HuH-7.5 (cell line): ENCODE measurements at regions not wholly inside any gene's neighbourhood (a gene's known extent, or its start where the extent isn't known, plus 50 kb on each side); places are given as distances from the start of the nearest gene placed in this dataset.
"Not testable (repeated sequence)": the region's sequence is repeated elsewhere in the genome, so short reads cannot be mapped to it uniquely, and the experiment has no call there.

Experiments used
- DNase-seq: peaks from one replicate; pipeline ENCODE4 v3.0.0; 2011; ENCODE audit warnings: low spot score

DNA sequence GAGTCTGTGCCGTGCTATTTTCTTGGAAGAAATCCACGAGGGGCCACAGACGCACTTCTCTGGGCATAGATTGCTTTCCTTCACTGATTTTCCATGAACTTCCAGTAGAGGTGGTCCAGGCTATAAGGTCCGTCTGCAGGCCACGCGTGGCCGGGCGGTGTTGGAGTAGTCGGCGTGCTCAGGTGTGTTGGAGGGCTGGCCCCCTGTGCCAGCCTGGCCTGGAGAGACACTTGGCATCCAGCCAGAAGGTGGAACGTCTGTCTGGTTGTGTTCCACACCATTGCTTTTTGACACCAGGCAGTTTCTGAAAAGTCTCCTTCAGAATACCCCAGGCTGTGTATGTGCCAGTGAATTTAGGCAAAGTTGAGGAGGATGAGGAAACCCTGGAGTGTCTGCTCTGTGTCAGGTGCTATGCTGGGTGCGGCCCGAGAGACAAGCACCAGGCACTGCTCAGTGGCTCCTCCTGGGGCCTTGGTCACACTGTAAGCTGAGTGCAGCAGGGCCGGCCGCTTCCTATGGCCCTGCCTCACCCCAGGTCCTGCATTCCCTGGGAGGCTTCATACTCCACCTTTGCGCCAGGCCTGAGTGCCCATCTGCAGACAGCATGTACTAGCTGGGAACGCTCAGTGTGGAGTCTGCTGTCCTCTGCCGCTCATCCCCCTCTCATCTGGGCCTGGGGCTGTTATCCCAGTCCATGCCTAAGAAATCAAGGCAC lies 52.1 kb upstream of the TAMM41 start:
- no peak for DNase-seq

DNA sequence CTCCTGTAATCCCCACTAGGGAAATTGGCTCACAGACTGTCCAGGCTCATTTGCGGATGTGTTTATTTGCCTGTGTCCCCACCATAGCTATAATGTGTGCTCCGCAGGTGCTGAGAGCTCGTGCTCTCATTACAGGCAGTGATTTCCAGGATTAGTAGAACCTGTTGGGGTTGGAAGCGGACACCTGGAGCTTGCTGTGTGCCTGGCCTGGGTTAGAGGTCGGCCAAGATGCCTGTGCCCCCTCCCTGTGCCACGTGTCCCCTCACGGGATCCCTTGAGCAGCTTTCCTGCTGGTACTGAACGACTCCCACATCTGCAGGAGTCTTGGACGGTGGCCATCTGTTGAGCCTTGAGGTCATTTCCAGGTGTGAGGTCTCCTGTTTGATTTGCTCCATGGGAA lies 52.7 kb upstream of the TAMM41 start:
- DNase-seq, result not testable (repeated sequence)

GRCh38 chr3:11899826-11900225 lies 53.1 kb upstream of the TAMM41 start:
- no peak for DNase-seq

- DNase-seq, result no peak
Observed at GRCh38 chr3:11900824-11901223, 54.1 kb upstream of the TAMM41 start.

GRCh38 chr3:11901286-11901875 lies 54.7 kb upstream of the TAMM41 start:
- no peak for DNase-seq

GRCh38 chr3:11903047-11903446 lies 56.4 kb upstream of the TAMM41 start:
- DNase-seq, result no peak

GRCh38 chr3:11903447-11903846 lies 56.8 kb upstream of the TAMM41 start:
- no peak for DNase-seq

DNA sequence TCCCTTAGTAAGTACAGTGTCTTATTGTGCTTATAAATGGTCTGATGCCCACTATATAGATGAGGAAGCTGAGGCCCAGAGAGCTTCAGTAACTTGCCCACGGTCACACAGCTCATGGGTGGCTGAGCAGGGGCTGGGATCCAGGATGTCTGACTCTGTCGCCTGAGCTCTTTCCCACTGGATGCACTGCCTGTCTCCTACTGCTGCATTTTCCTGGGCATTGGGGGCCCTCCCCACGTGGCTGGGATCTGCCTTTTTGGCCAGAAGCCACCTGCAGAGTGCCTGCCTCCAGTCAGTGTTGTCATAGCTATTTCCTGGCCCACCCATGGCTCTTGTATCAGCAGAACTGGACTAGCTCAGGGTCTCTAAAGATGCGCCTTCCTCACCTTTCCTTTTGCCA lies 57.5 kb upstream of the TAMM41 start:
- no peak for DNase-seq

DNA sequence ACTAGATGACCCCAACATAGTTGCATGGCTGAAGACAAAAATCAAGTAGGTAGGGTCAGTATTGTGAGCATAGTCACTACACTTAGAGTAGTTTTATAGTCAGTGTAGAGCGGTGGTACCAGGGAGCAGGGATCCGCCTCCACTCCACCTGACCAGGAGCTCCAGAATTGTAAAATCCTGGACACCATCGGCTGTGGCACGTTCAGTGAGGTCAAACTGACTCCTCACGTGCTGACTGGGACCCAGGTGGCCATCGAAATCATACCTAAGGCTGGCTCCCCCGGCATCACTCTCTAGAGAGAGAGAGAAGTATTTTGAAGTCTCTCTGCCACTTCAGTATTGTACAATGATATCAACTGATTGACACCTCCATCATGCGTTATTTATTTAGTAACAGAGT lies 59.7 kb upstream of the TAMM41 start:
- DNase-seq, result no peak

DNA sequence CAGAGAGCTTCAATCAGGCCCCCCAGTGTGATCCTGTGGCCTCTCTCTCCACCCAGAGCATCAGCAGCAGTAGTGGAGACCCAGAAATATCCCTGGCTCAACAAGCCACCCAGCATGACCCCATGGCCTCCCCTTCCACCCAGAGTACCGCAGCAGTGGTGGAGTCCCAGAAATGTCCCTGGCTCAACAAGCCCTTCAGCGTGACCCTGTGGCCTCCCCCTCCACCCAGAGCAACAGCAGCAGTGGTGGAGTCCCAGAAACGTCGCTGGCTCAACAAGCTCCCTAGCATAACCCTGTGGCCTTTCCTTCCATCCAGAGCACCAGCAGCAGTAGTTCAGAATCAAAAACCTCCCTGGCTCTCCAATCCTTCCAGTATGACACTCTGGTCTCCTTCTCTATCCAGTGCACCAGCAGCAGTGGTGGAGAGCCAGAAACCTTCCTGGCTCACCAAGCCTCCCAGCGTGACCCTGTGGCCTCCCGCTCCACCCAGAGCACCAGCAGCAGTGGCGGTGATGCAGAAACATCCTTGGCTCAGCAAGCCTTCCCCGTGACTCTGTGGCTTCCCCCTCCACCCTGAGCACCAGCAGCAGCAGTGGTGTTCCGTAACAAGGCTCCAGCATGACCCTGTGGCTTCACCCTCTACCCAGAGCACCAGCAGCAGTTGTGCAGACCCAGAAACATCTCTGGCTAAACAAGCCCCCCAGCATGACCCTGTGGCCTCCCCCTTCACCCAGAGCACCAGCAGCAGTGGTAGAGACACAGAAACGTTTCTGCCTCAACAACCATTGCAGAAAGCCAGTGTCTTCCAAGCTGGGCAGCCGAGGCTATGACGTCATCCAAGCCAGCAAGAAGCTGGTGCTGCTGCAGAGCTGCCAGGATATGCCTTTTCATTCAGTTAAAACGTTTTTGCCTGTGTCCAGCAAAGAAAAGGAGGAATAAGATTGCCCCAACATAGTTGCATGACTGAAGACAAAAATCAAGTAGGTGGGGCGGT lies 61.3 kb upstream of the TAMM41 start:
- DNase-seq, result no peak

DNA sequence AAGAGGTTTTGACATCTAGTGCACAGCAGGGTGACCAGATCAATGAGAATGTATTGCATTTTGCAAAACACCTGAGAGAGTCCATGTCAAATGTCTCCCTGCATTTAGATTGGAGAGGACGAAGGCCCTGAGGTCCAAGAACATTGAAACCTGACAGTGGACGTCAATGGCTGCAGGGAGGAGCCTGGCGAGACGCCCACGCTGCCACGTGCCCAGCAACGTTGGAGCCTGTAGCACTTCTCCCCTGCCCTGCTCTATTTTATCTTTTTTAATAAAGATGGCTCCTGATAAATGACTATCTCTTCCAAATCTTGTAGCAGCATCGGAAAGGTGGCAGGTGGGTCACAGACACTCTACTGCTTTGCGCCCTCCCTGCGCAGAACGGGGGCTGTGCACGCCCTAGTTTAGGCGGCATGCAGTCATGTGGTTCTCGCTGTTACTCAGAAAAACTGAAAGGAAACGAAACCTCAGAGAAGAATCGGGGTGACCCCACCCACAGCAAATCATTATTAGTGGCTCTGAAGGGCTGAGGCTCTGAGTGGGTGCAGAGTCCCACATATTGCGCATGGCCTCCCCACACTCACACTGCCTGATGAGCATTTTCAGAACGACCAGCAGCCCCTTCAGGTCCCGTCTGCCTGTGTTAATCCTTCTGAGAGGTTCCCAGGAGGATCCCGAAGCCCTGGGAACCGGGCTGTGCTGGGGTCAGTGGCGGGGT lies 62.5 kb upstream of the TAMM41 start:
- DNase-seq, result no peak

GRCh38 chr3:11909726-11910125 lies 63.0 kb upstream of the TAMM41 start:
- DNase-seq, result no peak

GRCh38 chr3:11910216-11910930 lies 63.7 kb upstream of the TAMM41 start:
- DNase-seq, result not testable (repeated sequence)

DNA sequence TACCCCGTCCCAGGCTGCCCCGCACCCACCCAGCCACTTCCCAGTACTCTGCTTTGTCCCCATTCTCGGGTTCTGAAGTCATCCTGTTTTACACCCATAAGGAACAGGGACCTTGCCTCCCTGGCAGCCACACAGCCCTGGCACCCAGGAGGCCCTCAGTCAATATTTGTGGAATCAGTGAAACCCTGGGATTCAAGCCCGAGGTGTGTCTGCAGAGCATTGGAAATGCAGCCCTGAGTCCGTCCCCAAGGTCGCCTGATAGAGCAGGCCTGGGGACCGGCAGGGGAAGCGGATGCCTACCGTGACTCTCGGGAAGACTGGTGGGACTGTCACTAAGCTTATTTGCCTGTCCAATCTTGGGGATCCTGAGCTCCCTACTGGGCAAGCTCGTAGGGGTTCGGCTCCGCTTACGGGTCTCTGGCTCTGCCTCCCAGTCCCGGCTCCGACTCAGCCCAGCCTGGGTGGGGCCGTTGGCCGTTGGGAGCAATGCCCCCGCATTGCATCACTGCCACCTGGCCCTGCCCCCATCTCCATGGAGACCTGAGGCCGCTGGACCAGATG lies 64.4 kb upstream of the TAMM41 start:
- no peak for DNase-seq

- DNase-seq, result not testable (repeated sequence)
Observed at GRCh38 chr3:11911887-11912286, 65.2 kb upstream of the TAMM41 start.

DNA sequence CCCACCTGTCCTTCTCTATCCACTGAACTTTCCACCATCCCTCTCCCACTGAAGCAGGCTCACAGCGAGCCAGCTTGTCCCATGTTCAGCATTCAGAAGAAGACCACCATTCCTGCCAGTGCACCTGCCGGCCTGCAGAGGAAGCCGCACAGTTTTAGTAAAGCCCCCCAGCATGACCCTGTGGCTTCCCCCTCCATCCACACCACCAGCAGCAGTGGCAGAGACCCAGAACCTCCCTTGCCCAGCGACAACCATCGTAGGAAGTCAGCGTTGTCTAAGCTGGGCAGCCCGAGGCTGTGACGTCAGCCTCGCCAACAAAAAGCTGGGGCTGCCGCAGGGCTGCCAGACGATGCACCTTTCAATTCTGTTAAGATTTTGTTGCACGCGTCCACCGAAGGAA lies 66.6 kb upstream of the TAMM41 start:
- no peak for DNase-seq

DNA sequence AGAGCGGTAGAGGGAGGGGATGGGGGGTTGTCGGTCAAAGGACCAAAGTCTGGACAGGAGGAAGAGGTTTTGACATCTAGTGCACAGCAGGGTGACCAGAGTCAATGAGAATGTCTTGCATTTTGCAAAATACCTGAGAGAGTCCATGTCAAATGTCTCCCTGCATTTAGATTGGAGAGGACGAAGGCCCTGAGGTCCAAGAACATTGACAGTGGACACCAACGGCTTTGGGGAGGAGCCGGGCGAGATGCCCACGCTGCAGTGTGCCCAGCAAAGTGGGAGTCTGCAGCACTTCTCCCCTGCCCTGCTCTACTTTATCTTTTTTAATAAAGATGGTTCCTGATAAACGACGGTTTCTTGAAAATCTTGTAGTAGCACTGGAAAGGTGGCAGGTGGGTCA lies 67.4 kb upstream of the TAMM41 start:
- no peak for DNase-seq

GRCh38 chr3:11914651-11915050 lies 68.0 kb upstream of the TAMM41 start:
- DNase-seq, result no peak

GRCh38 chr3:11915621-11916424 lies 69.1 kb upstream of the TAMM41 start:
- no peak for DNase-seq

- not testable (repeated sequence) for DNase-seq
Observed at GRCh38 chr3:11916425-11916762, 69.7 kb upstream of the TAMM41 start.
